GM21529 (cell line): ENCODE measurements at regions not wholly inside any gene's neighbourhood (a gene's known extent, or its start where the extent isn't known, plus 50 kb on each side); places are given as distances from the start of the nearest gene placed in this dataset.
"Not testable (repeated sequence)": the region's sequence is repeated elsewhere in the genome, so short reads cannot be mapped to it uniquely, and the experiment has no call there.

Experiments
- ATAC-seq: cut with Tn5 transposase; IDR thresholded peaks from one replicate; pipeline ENCODE4 v1.9.1; 2021; ENCODE audit not compliant: unreplicated experiment

DNA sequence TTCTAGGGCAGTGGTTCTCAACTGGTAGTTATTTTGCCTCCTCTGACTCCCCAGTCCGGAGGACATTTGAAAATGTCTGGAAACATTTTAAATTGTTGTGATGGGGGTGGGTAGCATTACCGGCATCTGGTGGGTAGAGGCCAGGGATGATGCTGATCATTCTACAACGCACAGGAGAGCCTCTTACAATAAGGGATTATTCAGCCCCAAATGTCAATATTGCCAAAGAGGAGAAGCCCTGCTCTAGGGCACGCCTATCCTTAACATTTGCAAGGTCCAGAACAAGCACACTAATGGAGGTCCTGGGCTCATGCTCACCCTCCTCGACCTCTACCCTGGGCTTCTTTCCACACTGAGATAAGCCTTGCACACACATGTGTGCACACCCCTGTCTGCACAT lies 106.4 kb downstream of the MINAR1 start:
- ATAC-seq = no peak

DNA sequence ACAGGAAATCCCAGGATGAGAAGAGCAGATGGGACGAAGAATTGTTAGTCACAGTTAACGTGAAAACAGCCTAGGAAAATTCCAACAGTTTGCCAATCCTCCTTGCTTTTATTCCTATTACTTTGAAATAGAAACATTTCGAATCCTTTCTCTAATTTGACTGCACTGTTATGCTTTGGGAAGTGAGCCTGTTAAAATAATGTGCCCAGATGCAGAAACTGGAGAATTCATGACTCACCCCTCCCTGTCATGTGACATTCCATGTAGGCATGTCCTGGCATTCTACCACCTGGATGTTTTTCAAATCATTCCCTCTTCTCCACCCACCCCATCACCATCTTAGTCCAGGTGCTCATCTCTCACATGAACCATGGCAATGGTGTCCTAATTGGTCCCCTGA lies 107.3 kb downstream of the MINAR1 start:
- no peak for ATAC-seq

DNA sequence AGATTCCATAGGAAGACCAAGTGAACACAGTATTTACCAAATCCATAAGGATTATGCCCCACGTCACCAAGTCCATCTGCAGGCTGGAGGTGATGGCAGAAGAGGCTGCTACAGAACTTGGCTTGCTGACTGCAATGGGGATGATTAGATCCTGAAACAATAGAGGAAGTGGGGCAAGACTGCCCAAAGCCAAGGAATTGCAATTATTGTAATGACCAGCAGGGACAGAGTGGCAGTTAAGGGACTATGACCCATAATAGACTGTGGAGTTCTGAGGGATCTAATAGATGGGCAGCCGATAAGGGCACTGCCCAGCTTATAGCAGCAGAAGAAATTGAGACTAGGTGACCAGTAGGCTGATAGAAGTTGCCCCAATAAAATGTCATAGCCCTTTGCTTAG lies 108.4 kb downstream of the MINAR1 start:
- no peak for ATAC-seq

DNA sequence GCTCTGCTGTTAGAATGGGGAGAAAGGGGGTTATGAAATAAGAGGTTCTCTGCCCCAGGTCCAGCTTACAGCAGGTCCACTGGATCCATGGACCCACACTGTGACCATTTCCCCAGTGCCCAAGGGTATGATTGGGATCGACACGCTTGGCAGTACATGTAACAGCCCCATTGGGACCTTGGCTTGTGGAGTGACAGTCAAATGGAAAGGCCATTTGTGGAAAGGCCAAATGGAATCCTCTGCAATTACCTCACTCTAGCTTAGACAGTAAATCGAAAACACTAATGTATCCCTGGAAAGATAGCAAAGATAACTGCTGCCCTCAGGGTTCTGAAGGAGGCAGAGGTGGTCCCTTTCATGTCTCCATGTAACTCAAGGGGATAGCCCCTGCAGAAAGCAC lies 109.1 kb downstream of the MINAR1 start:
- ATAC-seq = no peak

DNA sequence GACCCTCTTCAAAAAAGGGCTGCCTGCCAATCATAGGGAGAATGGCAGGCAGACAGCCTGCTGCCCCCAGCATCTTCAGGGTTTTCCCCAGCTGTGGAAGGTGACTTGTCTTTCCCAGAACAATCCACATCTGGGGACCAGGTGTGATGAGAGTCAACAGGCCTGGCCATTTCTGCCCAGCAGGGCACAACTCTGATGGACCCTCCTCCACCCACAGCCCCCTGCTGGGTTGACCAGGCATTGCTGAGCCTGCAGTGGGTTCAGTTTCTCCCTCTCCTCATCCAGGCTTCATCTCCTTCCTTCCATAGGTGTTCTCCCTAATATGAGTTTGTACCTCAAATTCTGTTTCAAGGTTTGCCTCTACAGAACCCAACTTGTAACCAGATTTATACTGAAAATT lies 111.0 kb downstream of the MINAR1 start:
- no peak for ATAC-seq

DNA sequence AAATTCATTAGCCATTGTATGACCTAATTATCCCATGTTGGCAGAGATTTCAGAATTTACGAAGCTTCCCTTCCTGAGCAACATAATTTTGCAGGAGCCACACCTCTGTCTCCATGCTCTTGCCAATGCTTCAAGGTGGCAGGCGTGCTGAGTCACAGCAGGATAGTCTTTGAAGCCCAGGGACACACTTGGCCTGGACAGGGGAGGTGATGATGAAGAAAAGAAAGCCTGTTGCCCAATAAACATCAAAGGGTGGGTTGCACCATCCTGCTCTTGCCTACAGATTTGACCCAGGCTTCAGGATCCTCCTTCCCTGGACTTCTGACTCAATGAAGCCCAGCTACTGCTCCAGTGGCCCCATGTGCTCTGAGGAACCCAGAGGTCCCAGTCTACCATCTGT lies 117.1 kb downstream of the MINAR1 start:
- no peak for ATAC-seq

- no peak for ATAC-seq
Observed at GRCh38 chr15:79560384-79560783, 128.2 kb downstream of the MINAR1 start.

DNA sequence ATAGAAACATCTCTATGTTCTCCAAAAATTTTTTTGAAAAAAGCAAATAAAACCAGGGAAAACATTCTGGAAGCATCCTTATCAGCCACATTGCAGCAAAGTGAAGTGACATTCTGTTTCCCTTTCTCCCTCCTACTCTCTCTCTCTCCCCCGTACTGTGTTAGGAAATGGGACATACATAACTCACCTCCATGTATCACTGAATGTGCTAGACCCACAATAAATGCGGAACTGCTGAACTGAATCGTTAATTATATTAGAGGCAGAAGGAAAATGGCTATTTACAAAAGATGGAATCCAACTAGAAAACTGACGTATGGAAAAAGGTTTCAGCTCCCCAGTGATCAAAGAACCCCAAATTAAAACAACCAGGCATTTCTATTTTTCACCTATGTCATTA lies 129.8 kb downstream of the MINAR1 start:
- no peak for ATAC-seq

- no peak for ATAC-seq
Observed at GRCh38 chr15:79562403-79562815, 130.3 kb downstream of the MINAR1 start.

DNA sequence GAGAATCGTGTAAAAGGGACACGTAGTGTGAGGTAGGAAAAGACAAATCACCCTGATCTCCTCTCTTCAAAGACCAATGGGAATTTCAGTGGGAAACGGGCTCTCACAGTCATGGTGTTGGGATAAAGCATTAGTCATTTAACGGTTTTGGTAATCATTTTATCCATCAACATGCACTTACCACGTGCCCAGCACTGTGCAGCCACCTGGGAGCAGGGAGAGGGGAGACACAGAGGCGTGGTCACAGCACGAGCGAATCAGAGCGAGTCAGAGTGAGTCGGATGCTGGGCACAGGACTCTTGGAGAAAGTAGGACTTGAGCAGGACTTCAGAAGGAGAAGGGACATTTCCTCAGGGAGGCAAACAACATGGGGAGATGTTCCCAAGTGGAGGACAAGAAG lies 130.8 kb downstream of the MINAR1 start:
- ATAC-seq = no peak

- no peak for ATAC-seq
Observed at GRCh38 chr15:79570004-79570403, 137.9 kb downstream of the MINAR1 start.

- no peak for ATAC-seq
Observed at GRCh38 chr15:79572691-79573404, 140.7 kb downstream of the MINAR1 start.

GRCh38 chr15:79574431-79575273 lies 142.5 kb downstream of the MINAR1 start:
- not testable (repeated sequence) for ATAC-seq

DNA sequence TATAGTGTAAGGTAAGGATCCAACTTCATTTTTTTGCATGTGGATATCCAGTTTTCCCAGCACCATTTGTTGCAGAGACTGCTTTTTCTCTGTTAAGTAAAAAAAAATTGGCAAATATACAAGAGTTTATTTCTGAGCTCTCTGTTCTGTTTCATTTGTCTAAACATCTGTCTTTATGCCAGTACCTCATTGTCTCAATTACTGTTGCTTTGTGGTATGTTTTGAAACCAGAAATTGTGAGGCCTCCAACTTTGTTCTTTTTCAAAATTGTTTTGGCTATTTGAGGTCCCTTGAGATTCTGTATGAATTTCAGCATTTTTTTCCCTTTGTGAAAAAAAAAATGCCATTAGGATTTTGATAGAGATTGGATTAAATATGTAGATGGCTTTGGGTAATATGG lies 150.5 kb downstream of the MINAR1 start:
- ATAC-seq = no peak

DNA sequence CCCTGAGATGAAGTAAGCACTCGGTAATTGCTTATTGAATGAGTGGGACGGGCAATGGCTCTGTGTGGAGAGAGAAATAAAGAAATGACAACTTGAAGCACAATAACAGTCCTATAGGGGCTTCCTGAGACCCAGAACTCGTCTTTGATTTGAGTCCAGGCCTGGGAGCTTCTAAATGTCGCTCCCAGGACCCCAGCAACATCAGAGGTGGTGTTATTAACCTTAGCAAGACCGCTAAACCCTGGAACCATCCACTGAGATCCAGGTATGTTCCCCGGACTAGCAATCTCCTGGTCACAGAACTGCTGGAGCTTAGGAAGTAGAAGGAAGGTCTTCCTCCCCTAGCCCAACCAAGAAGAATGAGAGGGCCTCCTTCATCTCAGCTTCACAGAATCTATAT lies 160.0 kb downstream of the MINAR1 start:
- no peak for ATAC-seq

DNA sequence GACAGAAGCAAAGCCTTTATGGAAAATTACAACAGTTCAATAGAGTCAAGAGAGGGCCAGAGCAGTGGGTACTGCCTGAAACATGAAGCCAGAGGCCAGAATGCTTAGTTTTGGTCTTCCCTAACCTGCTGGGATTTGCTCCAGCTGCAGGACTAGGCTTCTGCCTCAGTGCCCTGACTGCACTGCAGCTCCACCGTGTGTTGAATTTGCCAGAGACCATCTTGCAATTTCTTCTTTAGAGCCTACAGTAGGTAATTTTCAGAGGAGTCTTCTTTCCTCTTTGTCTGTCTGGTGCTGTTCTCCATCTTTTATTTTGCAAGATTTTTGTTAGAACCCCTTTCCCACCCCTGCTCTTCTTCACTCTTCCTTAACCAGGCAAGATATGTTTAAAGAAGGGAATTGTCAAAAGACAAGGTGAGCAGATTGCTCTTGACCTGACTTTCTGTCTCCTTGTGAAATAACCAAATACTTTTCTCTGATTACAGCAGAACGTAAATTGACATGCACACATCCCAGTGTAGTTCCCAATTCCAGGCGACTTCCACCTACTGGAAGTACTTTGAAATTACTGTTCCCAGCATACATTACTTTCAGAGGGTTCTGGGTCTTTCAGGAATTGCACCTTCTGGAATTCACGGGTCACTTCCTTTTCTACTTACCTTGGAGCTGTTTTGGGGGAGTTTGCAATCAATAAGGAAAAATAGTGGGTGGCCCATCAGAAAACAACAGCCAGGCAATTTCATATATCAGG lies 161.2 kb downstream of the MINAR1 start:
- ATAC-seq = no peak

GRCh38 chr15:79595306-79595705 lies 163.2 kb downstream of the MINAR1 start:
- ATAC-seq = no peak

GRCh38 chr15:79595995-79596622 lies 164.0 kb downstream of the MINAR1 start:
- peak; percentile 95 for ATAC-seq

GRCh38 chr15:79598639-79599038 lies 166.5 kb downstream of the MINAR1 start:
- ATAC-seq = no peak

DNA sequence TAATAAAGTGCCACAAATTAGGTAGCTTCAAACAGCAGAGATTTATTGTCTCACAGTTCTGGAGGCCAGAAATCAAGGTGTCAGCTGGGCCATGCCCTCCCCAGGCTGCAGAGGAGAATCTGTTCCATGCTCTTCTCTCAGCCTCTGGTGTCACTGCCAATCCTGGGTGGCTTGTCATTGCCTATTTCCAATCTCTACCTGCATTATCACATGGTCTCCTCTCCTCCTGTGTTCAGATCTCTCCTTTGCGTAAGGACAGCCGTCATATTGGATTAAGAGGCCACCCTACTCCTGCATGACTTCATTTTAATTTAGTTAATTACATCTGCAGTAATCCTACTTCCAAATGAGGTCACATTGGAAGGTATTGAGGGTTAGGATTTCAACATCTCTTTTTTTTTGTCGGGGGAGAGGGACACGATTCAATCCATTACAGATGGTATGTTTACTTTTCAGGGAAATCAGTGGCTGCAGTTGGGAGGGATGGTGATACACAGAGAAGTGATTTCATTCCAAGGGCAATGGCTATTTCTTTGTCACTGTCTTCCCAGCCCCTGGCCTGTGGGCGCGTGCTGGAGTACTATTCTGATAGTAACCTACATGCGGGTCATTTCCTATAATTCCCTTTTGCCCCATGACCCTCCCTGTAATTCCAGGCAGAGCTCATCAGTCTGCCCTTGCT lies 169.4 kb downstream of the MINAR1 start:
- no peak for ATAC-seq

DNA sequence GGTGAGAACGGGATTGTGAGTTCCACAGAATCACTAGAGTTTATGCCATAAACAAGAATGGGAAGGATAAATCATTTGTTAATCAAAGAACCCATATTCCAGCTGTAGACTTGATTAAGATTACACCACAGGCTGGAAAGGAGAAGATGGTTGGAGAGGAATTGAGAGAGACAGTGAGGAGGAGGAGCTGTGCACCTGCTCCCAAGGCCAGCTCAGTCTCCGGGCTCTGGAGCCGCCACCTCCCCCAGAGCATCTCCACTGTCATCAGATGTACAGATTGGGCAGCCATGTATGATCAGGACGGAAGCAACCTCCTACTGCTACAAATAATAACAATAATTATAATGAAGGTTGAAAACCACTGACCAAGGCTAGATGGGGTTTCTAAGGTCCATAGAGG lies 170.0 kb downstream of the MINAR1 start:
- ATAC-seq = no peak
